Heart left ventricle (tissue), 16 donors: ENCODE measurements at regions not wholly inside any gene's neighbourhood (a gene's known extent, or its start where the extent isn't known, plus 50 kb on each side); places are given as distances from the start of the nearest gene placed in this dataset.
A peak's percentile ranks its signal among the peaks of the same experiment; 100 is the strongest.
"Not testable (repeated sequence)": the region's sequence is repeated elsewhere in the genome, so short reads cannot be mapped to it uniquely, and the experiment has no call there.

ENCODE experiments used
- ATAC-seq, 4 donors: fragments of 200-7000 bp; cut with Tn5 transposase; one replicate each; pipeline ENCODE4 v1.9.1; 2020 to 2022; ENCODE audit warnings: moderate library complexity in 4 of 4, mild to moderate bottlenecking in 3 of 4, moderate number of reproducible peaks in 1 of 4
- DNase-seq, 5 donors: peaks; one replicate each; pipeline ENCODE4 v3.0.0-alpha.2; 2020
- H3K27ac ChIP-seq, 12 donors: fragments of 200-600 bp; sonication (generic) in 4 of 12; one replicate each; pipeline versions ENCODE4 v1.5.0 to v1.8.0; 2016 to 2022; ENCODE audit warnings: mild to moderate bottlenecking in 2 of 12
- H3K27me3 ChIP-seq, 9 donors: fragments of 200-600 bp; sonication (generic) in 2 of 9; one replicate each; pipeline versions ENCODE4 v1.5.1 to v1.8.0; 2016 to 2022; ENCODE audit warnings: mild to moderate bottlenecking in 3 of 9
- H3K36me3 ChIP-seq, 9 donors: fragments of 200-600 bp; sonication (generic) in 2 of 9; one replicate each; pipeline versions ENCODE4 v1.5.0 to v1.8.0; 2018 to 2022; ENCODE audit warnings: mild to moderate bottlenecking in 2 of 9
- H3K4me1 ChIP-seq, 12 donors: fragments of 200-600 bp; sonication (generic) in 4 of 12; one replicate each; pipeline versions ENCODE4 v1.5.0 to v1.8.0; 2016 to 2022; ENCODE audit warnings: mild to moderate bottlenecking in 3 of 12
- H3K4me3 ChIP-seq, 12 donors: fragments of 200-600 bp; sonication (generic) in 4 of 12; one replicate each; pipeline versions ENCODE4 v1.5.0 to v1.8.0; 2017 to 2022; ENCODE audit warnings: mild to moderate bottlenecking in 9 of 12, moderate library complexity in 4 of 12
- H3K9me3 ChIP-seq, 12 donors: fragments of 200-600 bp; sonication (generic) in 4 of 12; one replicate each; pipeline versions ENCODE4 v1.5.0 to v1.8.0; 2016 to 2022; ENCODE audit warnings: mild to moderate bottlenecking in 1 of 12
- CTCF ChIP-seq, 12 donors: fragments of 200-600 bp; sonication (generic) in 4 of 12; IDR thresholded peaks; one replicate each; pipeline versions ENCODE4 v1.5.0 to v1.8.0; 2018 to 2022; ENCODE audit warnings: antibody characterized with exemption in 12 of 12, mild to moderate bottlenecking in 5 of 12
- POLR2A ChIP-seq, 2 donors: fragments of 450-650 bp; IDR thresholded peaks; one replicate each; pipeline ENCODE4 v1.6.1; 2017; ENCODE audit warnings: antibody characterized with exemption in 2 of 2, mild to moderate bottlenecking in 2 of 2, moderate library complexity in 2 of 2
- WGBS, 4 donors: extraction: QIAGEN DNeasy Blood & Tissue Kit in 2 of 4; methylation state at CpG; one replicate each; pipeline versions ENCODE4 v1.1.5 to v1.1.7; 2013 to 2018; 5-methylcytosine and 5-hydroxymethylcytosine counted together
- intact Hi-C, 10 donors: fragments of 100-400 bp; cut with DNase I; formaldehyde crosslinking; loops; one replicate each; pipeline versions ENCODE4 v1.11.1 to v1.14.2; 2022
- donor health status: ischemic (EF 13 %, LVEDD 7.1; RV severe dilation, severe dysfunction).
- donor health status: healthy with polysubstance abuse.
- donor health status: DM: no; HTN: yes; CAD: no.
- donor health status: DM: no; HTN: no; CAD: no.
- donor health status: ischemic (EF 25% LVEDD 6.9; RV normal size, moderate dysfunction).
- donor health status: ischemic (EF 25% LVEDD 5.7; RV mildly dilated, moderate dysfunction).
- donor health status: healthy.
- donor health status: DM: yes; HTN: yes; CAD: no.
- donor health status: ischemic (EF 35%, LVEDD 5.7; RV mildly dilated, moderate dysfunction).
- donor health status: nonischemic (EF 11% LVEDD 7.7; RV severe dilation, severe dysfunction).
- donor health status: DM: yes; HTN: yes; CAD: no.
- donor health status: PGD.
- donor health status: ischemic (EF 29% LVEDD 5.4; RV normal size, mild dysfunction).
- donor health status: nonischemic (EF 23%, LVEDD 6.1; RV moderate dilation, normal function).

DNA sequence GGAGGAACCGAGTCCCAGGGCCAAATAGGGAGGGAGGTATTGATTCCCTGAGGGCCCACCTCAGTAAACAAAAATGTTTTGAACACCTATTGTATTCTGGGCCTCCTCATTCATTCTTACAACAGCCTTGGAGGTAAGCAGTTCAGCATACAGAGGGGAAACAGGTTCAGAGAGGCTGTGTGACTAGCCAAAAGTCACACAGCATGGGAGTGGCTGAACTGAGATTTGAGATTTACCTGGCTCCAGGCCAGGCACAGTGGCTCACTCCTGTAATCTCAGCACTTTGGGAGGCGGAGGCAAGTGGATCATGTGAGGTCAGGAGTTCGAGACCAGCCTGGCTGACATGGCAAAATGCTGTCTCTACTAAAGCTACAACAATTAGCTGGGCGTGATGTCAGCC lies 107.2 kb downstream of the TMEM130 start:
- 57 to 84% (median 74%) methylated on average over 4 of the region's 4 CpGs for WGBS, 4 donors
- Histone ChIP-seq H3K4me1 (no peaks in the 10 kb centered on the region), H3K27ac (no peak overlapping the region), H3K4me3 (no peak overlapping the region), H3K36me3 (no peaks in the 10 kb centered on the region), H3K9me3 (peaks cover 0 to 4% (median 0%) of the 10 kb centered on the region in 12 donors), H3K27me3 (peaks cover 0 to 7% (median 0%) of the 10 kb centered on the region in 9 donors)
- TF ChIP-seq CTCF (IDR thresholded peaks at IDR 0.05) = no peak
- TF ChIP-seq POLR2A (IDR thresholded peaks at IDR 0.05) = no peak
- ATAC-seq (no peak), DNase-seq (no peak)
- intact Hi-C loops = no loop called here

DNA sequence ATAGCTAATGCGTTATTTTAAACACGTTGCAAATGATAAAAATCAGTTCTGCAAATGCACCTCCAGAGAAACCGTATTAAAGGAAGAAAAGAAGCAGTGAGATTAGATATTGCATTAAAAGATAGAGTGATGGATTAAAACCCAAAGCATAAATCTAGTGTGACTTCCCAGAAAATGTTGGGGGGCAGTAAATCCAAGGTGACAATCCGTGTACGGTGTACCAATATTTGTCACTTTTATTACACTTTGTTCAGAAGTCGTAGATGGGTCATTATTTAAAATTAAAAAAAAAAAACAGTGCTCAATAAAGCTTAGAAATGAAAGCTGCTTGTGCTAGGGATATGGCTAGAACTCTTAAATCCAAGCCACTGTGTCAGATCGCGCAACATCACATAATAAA lies 106.4 kb downstream of the TMEM130 start:
- no peak for DNase-seq
- 77 to 84% (median 79%) methylated on average over 8 of the region's 8 CpGs for WGBS, 4 donors
- Histone ChIP-seq H3K27me3 (peaks cover 0 to 7% (median 0%) of the 10 kb centered on the region in 9 donors), H3K27ac (no peak overlapping the region), H3K4me1 (no peaks in the 10 kb centered on the region), H3K36me3 (no peaks in the 10 kb centered on the region), H3K4me3 (no peak overlapping the region), H3K9me3 (peaks cover 0 to 4% (median 0%) of the 10 kb centered on the region in 12 donors)
- no peak for ATAC-seq
- TF ChIP-seq CTCF (IDR thresholded peaks at IDR 0.05) (no peak), POLR2A (IDR thresholded peaks at IDR 0.05) (no peak)
- intact Hi-C loops = no loop called here

GRCh38 chr7:98764946-98765345 lies 104.9 kb downstream of the TMEM130 start:
- Histone ChIP-seq H3K9me3 (peaks cover 0 to 4% (median 0%) of the 10 kb centered on the region in 12 donors), H3K27ac (no peak overlapping the region), H3K4me1 (no peaks in the 10 kb centered on the region), H3K36me3 (no peaks in the 10 kb centered on the region), H3K4me3 (no peak overlapping the region), H3K27me3 (peaks cover 0 to 7% (median 0%) of the 10 kb centered on the region in 9 donors)
- TF ChIP-seq POLR2A (IDR thresholded peaks at IDR 0.05) (no peak), CTCF (IDR thresholded peaks at IDR 0.05) (no peak)
- 69 to 92% (median 73%) methylated on average over 8 of the region's 8 CpGs for WGBS, 4 donors
- ATAC-seq (no peak), DNase-seq (no peak)
- intact Hi-C loops = no loop called here

DNA sequence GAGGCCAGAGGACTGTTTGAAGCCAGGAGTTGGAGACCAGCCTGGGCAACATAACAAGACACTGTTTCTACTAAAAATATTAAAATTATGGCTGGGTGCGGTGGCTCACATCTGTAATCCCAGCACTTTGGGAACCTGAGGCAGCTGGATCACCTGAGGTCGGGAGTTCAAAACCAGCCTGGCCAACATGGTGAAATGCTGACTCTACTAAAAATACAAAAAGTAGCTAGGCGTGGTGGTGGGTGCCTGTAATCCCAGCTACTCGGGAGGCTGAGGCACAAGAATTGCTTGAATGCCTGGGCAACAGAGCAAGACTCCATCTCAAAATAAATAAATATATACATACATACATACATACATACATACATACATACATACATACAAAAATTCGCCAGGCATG lies 99.7 kb downstream of the TMEM130 start:
- H3K4me1 ChIP-seq, H3K4me3 ChIP-seq, intact Hi-C loops, DNase-seq, H3K36me3 ChIP-seq, H3K27ac ChIP-seq, ATAC-seq, H3K9me3 ChIP-seq: not testable (repeated sequence)
- peaks cover 0 to 11% (median 0%) of the 10 kb centered on the region in 9 donors for H3K27me3 ChIP-seq
- WGBS, 4 donors = 83 to 93% (median 89%) methylated on average over 5 of the region's 5 CpGs

DNA sequence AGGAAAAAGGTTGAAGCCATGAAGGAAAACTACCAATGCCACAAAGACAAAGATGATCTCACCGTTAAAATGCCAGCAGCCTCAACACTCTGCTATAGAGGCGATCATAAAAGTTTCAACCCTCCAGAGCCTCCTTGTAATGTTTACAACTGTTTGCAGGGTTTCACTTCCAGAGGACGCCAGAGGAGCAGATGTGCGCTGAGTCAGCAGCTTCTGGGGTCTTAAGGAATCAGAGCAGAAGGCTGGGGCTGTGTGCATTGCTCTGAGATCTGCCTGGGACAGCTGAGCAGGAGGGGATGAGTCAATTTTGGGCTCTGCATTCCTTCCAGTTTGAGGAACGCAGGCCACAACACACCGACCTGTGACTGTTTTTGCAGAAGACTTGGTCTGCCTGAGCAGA lies 98.3 kb downstream of the TMEM130 start:
- H3K27me3 ChIP-seq = peaks cover 0 to 11% (median 0%) of the 10 kb centered on the region in 9 donors
- TF ChIP-seq CTCF (IDR thresholded peaks at IDR 0.05) = no peak
- TF ChIP-seq POLR2A (IDR thresholded peaks at IDR 0.05) = no peak
- intact Hi-C loops = no loop called here
- H3K9me3 ChIP-seq = no peaks in the 10 kb centered on the region
- ATAC-seq = peak in 1 of 4 donors; percentile 71
- WGBS, 4 donors = 45 to 54% (median 50%) methylated on average over 6 of the region's 6 CpGs
- no peak overlapping the region for H3K27ac ChIP-seq
- no peaks in the 10 kb centered on the region for H3K36me3 ChIP-seq
- peak in 3 of 5 donors; percentile 26 to 78 (median 60) for DNase-seq
- no peak overlapping the region for H3K4me3 ChIP-seq
- no peaks in the 10 kb centered on the region for H3K4me1 ChIP-seq
